ENCODE measurements at regions not wholly inside any gene's neighbourhood (a gene's known extent, or its start where the extent isn't known, plus 50 kb on each side); places are given as distances from the start of the nearest gene placed in this dataset.

- ChIA-PET CTCF (no interaction called here), POLR2A (no interaction called here), RAD21 (ENCODE audit: low non-redundant PET in 1 of 2, low total read pairs in 2 of 2, uncharacterized antibody in 2 of 2, unreplicated experiment in 2 of 2) (no interaction called here)
- Histone ChIP-seq H3K4me3 (replicated peaks in 1 of 2; ENCODE audit: low read depth in 1 of 2, low read length in 2 of 2) (no peak overlapping the region), H3K9me2 (ENCODE audit: insufficient read depth) (no peaks in the 10 kb centered on the region), H3K9me3 (ENCODE audit: control insufficient read depth in 1 of 2, insufficient read depth in 1 of 2, low read depth in 1 of 2, low read length in 2 of 2) (no peaks in the 10 kb centered on the region), H4K20me1 (ENCODE audit: insufficient read depth) (no peaks in the 10 kb centered on the region), H2AFZ (ENCODE audit: low read depth, low read length, poor library complexity, severe bottlenecking) (no peak overlapping the region), H3K27me3 (ENCODE audit: insufficient read depth, low read length) (peaks cover 23% of the 10 kb centered on the region; the same call in 1 of the 2 replicates), H3K4me1 (ENCODE audit: control insufficient read depth in 1 of 2, insufficient read depth in 2 of 2, low read length in 2 of 2) (no peaks in the 10 kb centered on the region), H3K79me2 (ENCODE audit: insufficient read depth, low read length) (no peaks in the 10 kb centered on the region), H3K27ac (ENCODE audit: low read depth, low read length) (no peak overlapping the region), H3K36me3 (ENCODE audit: control insufficient read depth in 1 of 2, insufficient read depth in 2 of 2, low read length in 2 of 2) (no peaks in the 10 kb centered on the region), H3K9ac (ENCODE audit: low read length) (no peak overlapping the region), H3K4me2 (ENCODE audit: low read length) (no peak overlapping the region)
- intact Hi-C loops (cut with micrococcal nuclease), result no loop called here
- TF ChIP-seq EZH2 (IDR thresholded peaks at IDR 0.05), result no peak
- no peak for TF ChIP-seq EGR1 (IDR thresholded peaks at IDR 0.05; ENCODE audit: low read depth)
- no peak for TF ChIP-seq SP1 (IDR thresholded peaks at IDR 0.05; ENCODE audit: low read depth)
- TF ChIP-seq SIN3A (IDR thresholded peaks at IDR 0.05; ENCODE audit: low read depth), result no peak
- no peak for TF ChIP-seq CBX3 (IDR thresholded peaks at IDR 0.05; ENCODE audit: low read depth)
- TF ChIP-seq CTCF (IDR thresholded peaks at IDR 0.05 in 2 of 3, conservative IDR thresholded peaks at IDR 0.05 in 1 of 3; ENCODE audit: borderline replicate concordance in 1 of 3, insufficient read depth in 1 of 3, low read depth in 2 of 3, low read length in 2 of 3), result no peak
- no peak for TF ChIP-seq CEBPB (IDR thresholded peaks at IDR 0.05; ENCODE audit: low read depth)
- no peak for TF ChIP-seq ZNF274 (IDR thresholded peaks at IDR 0.05; ENCODE audit: low read depth, low read length)
- no peak for TF ChIP-seq ELF1 (IDR thresholded peaks at IDR 0.05; ENCODE audit: borderline replicate concordance, low read depth)
- no peak for TF ChIP-seq EZH2phosphoT487 (IDR thresholded peaks at IDR 0.05; ENCODE audit: borderline replicate concordance)
- no peak for TF ChIP-seq MAX (IDR thresholded peaks at IDR 0.05)
- TF ChIP-seq REST (IDR thresholded peaks at IDR 0.05; ENCODE audit: low read depth), result no peak
- TF ChIP-seq ZFX (IDR thresholded peaks at IDR 0.05), result no peak
- no peak for TF ChIP-seq FOSL1 (IDR thresholded peaks at IDR 0.05; ENCODE audit: low read depth)
- TF ChIP-seq SRF (IDR thresholded peaks at IDR 0.05; ENCODE audit: low read depth), result no peak
- no peak for TF ChIP-seq POLR2A (IDR thresholded peaks at IDR 0.05; ENCODE audit: borderline replicate concordance, extremely low read depth, insufficient read depth, insufficient read length)
- TF ChIP-seq JUND (IDR thresholded peaks at IDR 0.05), result no peak
- no peak for TF ChIP-seq ZBTB33 (IDR thresholded peaks at IDR 0.05; ENCODE audit: extremely low read depth, insufficient replicate concordance, low read length)
- no peak for TF ChIP-seq TCF7L2 (IDR thresholded peaks at IDR 0.05; ENCODE audit: borderline replicate concordance, extremely low read depth, insufficient read depth, insufficient read length)
- no peak for TF ChIP-seq ATF3 (IDR thresholded peaks at IDR 0.05)
- ATAC-seq (no peak), DNase-seq (ENCODE audit: low read depth, low spot score) (no peak)
- no TSS peak for BruUV-seq (replicated peaks)
Observed at GRCh38 chr15:70447081-70447480, 316.3 kb downstream of the UACA start.
